Activated CD8-positive, alpha-beta memory T cell treated with anti-CD3 and anti-CD28 coated beads, Interleukin-2, amount 10 ng/mL, durations not matched to agents 7 days and 5 days (primary cell): ENCODE measurements at regions not wholly inside any gene's neighbourhood (a gene's known extent, or its start where the extent isn't known, plus 50 kb on each side); places are given as distances from the start of the nearest gene placed in this dataset.

Source experiments
- ATAC-seq: fragments of 150-1000 bp; cut with Tn5 transposase; one replicate; pipeline ENCODE4 v1.10.0; 2021; ENCODE audit warnings: moderate library complexity
- CTCF ChIA-PET: fragments of 350-600 bp; sonication (Branson Sonifier 250); formaldehyde crosslinking; loops from one replicate; lab custom pipeline; 2021; ENCODE audit warnings: antibody characterized with exemption; lab: Charles Lee
- DNase-seq: peaks from one replicate; pipeline ENCODE4 v3.0.0-alpha.2; 2020
- H3K27ac Mint-ChIP-seq: one replicate; pipeline ENCODE4 v1.8.0; 2021; ENCODE audit warnings: mild to moderate bottlenecking, mixed read lengths
- H3K27me3 Mint-ChIP-seq: one replicate; pipeline ENCODE4 v1.8.0; 2021; ENCODE audit warnings: mixed read lengths
- H3K36me3 Mint-ChIP-seq: one replicate; pipeline ENCODE4 v1.8.0; 2021; ENCODE audit warnings: mild to moderate bottlenecking, mixed read lengths
- H3K4me1 Mint-ChIP-seq: one replicate; pipeline ENCODE4 v1.8.0; 2021; ENCODE audit warnings: mixed read lengths
- H3K4me3 Mint-ChIP-seq: one replicate; pipeline ENCODE4 v1.8.0; 2021; ENCODE audit warnings: mild to moderate bottlenecking, moderate library complexity, mixed read lengths
- H3K9me3 Mint-ChIP-seq: one replicate; pipeline ENCODE4 v1.8.0; 2022; ENCODE audit warnings: low read depth, mixed read lengths

- Mint-ChIP-seq H3K9me3 (no peaks in the 10 kb centered on the region), H3K27ac (no peak overlapping the region), H3K4me3 (no peak overlapping the region), H3K27me3 (no peaks in the 10 kb centered on the region), H3K36me3 (no peaks in the 10 kb centered on the region), H3K4me1 (no peaks in the 10 kb centered on the region)
- no peak for DNase-seq
- CTCF ChIA-PET: no interaction called here
- no peak for ATAC-seq
Measured at GRCh38 chr2:819601-820000, 131.0 kb upstream of the SNTG2 start.

GRCh38 chr2:819121-819520, 131.5 kb upstream of the SNTG2 start:
- ATAC-seq: no peak
- H3K4me1 Mint-ChIP-seq: no peaks in the 10 kb centered on the region
- no peaks in the 10 kb centered on the region for H3K36me3 Mint-ChIP-seq
- peak; percentile 11 for DNase-seq
- no peak overlapping the region for H3K27ac Mint-ChIP-seq
- no peaks in the 10 kb centered on the region for H3K27me3 Mint-ChIP-seq
- no peaks in the 10 kb centered on the region for H3K9me3 Mint-ChIP-seq
- no peak overlapping the region for H3K4me3 Mint-ChIP-seq
- CTCF ChIA-PET: no interaction called here

GRCh38 chr2:817336-818015, 133.2 kb upstream of the SNTG2 start:
- H3K27ac Mint-ChIP-seq: no peak overlapping the region
- H3K4me1 Mint-ChIP-seq: no peaks in the 10 kb centered on the region
- no peaks in the 10 kb centered on the region for H3K36me3 Mint-ChIP-seq
- peak; percentile 9 for DNase-seq
- no peaks in the 10 kb centered on the region for H3K9me3 Mint-ChIP-seq
- no peaks in the 10 kb centered on the region for H3K27me3 Mint-ChIP-seq
- CTCF ChIA-PET: no interaction called here
- no peak overlapping the region for H3K4me3 Mint-ChIP-seq
- no peak for ATAC-seq

GRCh38 chr2:816278-816677, 134.4 kb upstream of the SNTG2 start:
- H3K27ac Mint-ChIP-seq: no peak overlapping the region

GRCh38 chr2:810397-810796, 133.2 kb upstream of the TMEM18 start:
- CTCF ChIA-PET: no interaction called here
- DNase-seq (peak; percentile 34), ATAC-seq (no peak)
- no peaks in the 10 kb centered on the region for H3K27me3 Mint-ChIP-seq
- H3K9me3 Mint-ChIP-seq: no peaks in the 10 kb centered on the region
- H3K36me3 Mint-ChIP-seq: no peaks in the 10 kb centered on the region
- H3K4me1 Mint-ChIP-seq: no peaks in the 10 kb centered on the region
- H3K4me3 Mint-ChIP-seq: no peak overlapping the region
- no peak overlapping the region for H3K27ac Mint-ChIP-seq

More at GRCh38 chr2:816278-816677, 134.4 kb upstream of the SNTG2 start:
- Mint-ChIP-seq H3K4me3 (no peak overlapping the region), H3K36me3 (no peaks in the 10 kb centered on the region), H3K9me3 (no peaks in the 10 kb centered on the region), H3K27me3 (no peaks in the 10 kb centered on the region), H3K4me1 (no peaks in the 10 kb centered on the region)
- no peak for ATAC-seq
- DNase-seq: peak; percentile 33
- CTCF ChIA-PET: no interaction called here

GRCh38 chr2:807300-807699, 130.1 kb upstream of the TMEM18 start:
- DNase-seq (no peak), ATAC-seq (no peak)
- H3K27ac Mint-ChIP-seq: no peak overlapping the region
- no peaks in the 10 kb centered on the region for H3K27me3 Mint-ChIP-seq
- no peaks in the 10 kb centered on the region for H3K36me3 Mint-ChIP-seq
- H3K9me3 Mint-ChIP-seq: no peaks in the 10 kb centered on the region
- no peaks in the 10 kb centered on the region for H3K4me1 Mint-ChIP-seq
- H3K4me3 Mint-ChIP-seq: no peak overlapping the region
- CTCF ChIA-PET: no interaction called here

- DNase-seq (no peak), ATAC-seq (no peak)
- CTCF ChIA-PET: no interaction called here
- no peak overlapping the region for H3K27ac Mint-ChIP-seq
- no peak overlapping the region for H3K4me3 Mint-ChIP-seq
- H3K27me3 Mint-ChIP-seq: no peaks in the 10 kb centered on the region
- no peaks in the 10 kb centered on the region for H3K36me3 Mint-ChIP-seq
- H3K4me1 Mint-ChIP-seq: no peaks in the 10 kb centered on the region
- H3K9me3 Mint-ChIP-seq: no peaks in the 10 kb centered on the region
Measured at GRCh38 chr2:805664-806063, 128.5 kb upstream of the TMEM18 start.

GRCh38 chr2:797993-798392, 120.8 kb upstream of the TMEM18 start:
- CTCF ChIA-PET: no interaction called here
- Mint-ChIP-seq H3K36me3 (no peaks in the 10 kb centered on the region), H3K27ac (no peak overlapping the region), H3K4me3 (no peak overlapping the region), H3K4me1 (no peaks in the 10 kb centered on the region), H3K27me3 (no peaks in the 10 kb centered on the region), H3K9me3 (no peaks in the 10 kb centered on the region)
- ATAC-seq (no peak), DNase-seq (no peak)

- CTCF ChIA-PET: no interaction called here
- Mint-ChIP-seq H3K9me3 (no peaks in the 10 kb centered on the region), H3K27me3 (no peaks in the 10 kb centered on the region), H3K27ac (no peak overlapping the region), H3K4me3 (no peak overlapping the region), H3K4me1 (no peaks in the 10 kb centered on the region), H3K36me3 (no peaks in the 10 kb centered on the region)
- ATAC-seq: no peak
- DNase-seq: no peak
Measured at GRCh38 chr2:797556-797955, 120.3 kb upstream of the TMEM18 start.

GRCh38 chr2:796141-796985, 119.2 kb upstream of the TMEM18 start:
- Mint-ChIP-seq H3K27me3 (no peaks in the 10 kb centered on the region), H3K9me3 (peaks cover 3% of the 10 kb centered on the region), H3K4me1 (no peaks in the 10 kb centered on the region), H3K27ac (no peak overlapping the region), H3K4me3 (no peak overlapping the region), H3K36me3 (no peaks in the 10 kb centered on the region)
- CTCF ChIA-PET: no interaction called here
- ATAC-seq: no peak
- no peak for DNase-seq

GRCh38 chr2:795531-796041, 118.4 kb upstream of the TMEM18 start:
- H3K4me3 Mint-ChIP-seq: no peak overlapping the region
- CTCF ChIA-PET: no interaction called here

GRCh38 chr2:794554-795241, 117.5 kb upstream of the TMEM18 start:
- H3K36me3 Mint-ChIP-seq: no peaks in the 10 kb centered on the region
- CTCF ChIA-PET: no interaction called here
- no peak overlapping the region for H3K27ac Mint-ChIP-seq
- no peak for ATAC-seq
- no peaks in the 10 kb centered on the region for H3K4me1 Mint-ChIP-seq
- H3K27me3 Mint-ChIP-seq: no peaks in the 10 kb centered on the region
- no peak overlapping the region for H3K4me3 Mint-ChIP-seq
- peaks cover 3% of the 10 kb centered on the region for H3K9me3 Mint-ChIP-seq
- DNase-seq: no peak

More at GRCh38 chr2:795531-796041, 118.4 kb upstream of the TMEM18 start:
- ATAC-seq: no peak
- Mint-ChIP-seq H3K27ac (no peak overlapping the region), H3K9me3 (peaks cover 3% of the 10 kb centered on the region), H3K27me3 (no peaks in the 10 kb centered on the region), H3K36me3 (no peaks in the 10 kb centered on the region), H3K4me1 (no peaks in the 10 kb centered on the region)
- DNase-seq: no peak

- Mint-ChIP-seq H3K9me3 (peaks cover 4% of the 10 kb centered on the region), H3K36me3 (no peaks in the 10 kb centered on the region), H3K4me3 (no peak overlapping the region), H3K27ac (no peak overlapping the region), H3K4me1 (no peaks in the 10 kb centered on the region), H3K27me3 (no peaks in the 10 kb centered on the region)
- CTCF ChIA-PET: no interaction called here
- ATAC-seq (no peak), DNase-seq (no peak)
Measured at GRCh38 chr2:793236-793635, 116.0 kb upstream of the TMEM18 start.
